ENCODE measurements at regions not wholly inside any gene's neighbourhood (a gene's known extent, or its start where the extent isn't known, plus 50 kb on each side); places are given as distances from the start of the nearest gene placed in this dataset.

GRCh38 chr14:104504172-104504735, 75.3 kb upstream of the C14orf180 start:
- DNase-seq, result no peak

DNA sequence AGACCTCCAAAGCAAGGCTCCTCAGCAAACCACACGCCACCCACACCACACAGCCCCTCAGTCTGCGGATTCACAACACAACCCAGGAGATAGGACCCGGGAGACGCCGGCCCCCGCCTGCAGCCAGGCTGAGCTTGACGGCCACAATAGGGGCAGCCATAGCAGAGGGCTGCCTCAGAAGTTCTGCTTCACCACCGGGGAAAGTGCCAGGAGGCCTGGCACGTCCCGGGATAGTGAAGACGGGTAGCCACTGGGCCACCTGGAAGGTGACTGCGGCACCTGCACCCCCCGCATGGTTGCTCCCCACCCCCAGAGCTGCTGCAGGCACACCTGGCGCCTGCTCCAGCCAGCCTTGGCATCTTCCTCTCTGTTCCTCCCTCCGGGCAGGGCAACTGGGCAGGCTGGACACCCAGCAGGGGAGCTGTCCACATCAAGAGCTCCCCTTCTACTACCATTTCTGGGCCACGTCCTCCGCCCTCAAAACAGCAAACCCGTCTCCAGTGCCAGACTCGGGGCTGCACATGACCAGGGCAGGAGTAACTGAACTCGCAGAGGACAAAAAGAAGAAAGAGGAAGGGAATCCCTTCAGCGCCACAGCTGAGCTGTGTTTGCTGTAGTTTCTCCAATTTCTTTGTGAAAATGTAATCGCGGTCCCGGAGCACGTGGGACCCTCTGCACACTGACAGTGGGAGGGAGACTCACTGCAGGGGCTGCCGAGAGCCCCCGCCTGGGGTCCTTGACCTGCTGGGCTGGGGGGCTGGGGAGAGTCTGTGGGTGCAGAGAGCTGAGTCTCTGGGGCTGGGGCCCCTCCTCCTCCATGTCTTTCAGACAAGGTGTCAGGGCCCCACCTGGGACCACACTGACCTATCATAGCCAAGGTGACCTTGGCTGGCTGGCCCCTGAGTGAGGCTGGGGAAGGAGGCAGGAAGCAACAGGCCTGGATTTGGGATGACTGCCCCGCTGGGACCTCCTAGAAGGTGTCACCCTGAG, 74.2 kb upstream of the C14orf180 start:
- no peak for DNase-seq

DNA sequence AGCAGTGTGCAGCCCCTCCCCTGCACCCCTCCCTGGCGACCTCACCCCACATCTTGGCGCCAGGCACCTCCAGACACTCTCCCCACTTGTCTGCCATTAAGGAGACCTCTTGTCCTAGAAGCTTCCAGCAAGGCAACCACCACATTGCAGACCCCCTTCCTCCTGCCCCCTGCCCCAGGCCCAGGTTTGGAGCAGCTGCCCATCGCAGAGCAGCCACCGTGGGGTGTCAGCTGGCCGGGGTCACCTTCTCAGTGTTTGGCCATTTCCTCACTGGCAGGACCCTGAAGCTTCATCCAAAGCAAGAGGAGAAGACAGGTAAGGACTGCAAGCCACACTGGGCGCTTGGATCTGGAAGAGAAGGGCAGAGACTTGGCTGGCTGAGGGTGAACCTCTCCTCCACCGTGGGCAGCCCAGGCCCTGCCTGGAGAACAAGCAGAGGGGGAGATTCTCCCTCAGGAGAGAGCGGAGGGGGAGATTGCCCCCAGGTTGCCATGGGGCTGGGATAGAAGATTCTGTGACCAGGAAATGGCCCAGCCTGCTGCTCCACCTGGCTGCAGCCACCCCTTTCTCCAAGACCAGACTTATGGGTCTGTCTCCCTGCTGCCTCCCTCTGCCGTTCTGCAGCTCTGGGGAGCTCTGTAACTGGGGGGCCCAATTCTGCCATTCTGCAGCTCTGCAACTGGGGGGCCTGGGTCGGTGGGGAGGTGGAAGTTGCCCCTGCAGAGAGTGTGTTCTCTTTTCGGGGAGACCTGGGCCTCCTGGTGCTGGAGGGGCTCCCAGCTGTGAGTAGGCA, 72.9 kb upstream of the C14orf180 start:
- DNase-seq, result no peak

GRCh38 chr14:104507443-104507842, 72.1 kb upstream of the C14orf180 start:
- no peak for DNase-seq

DNA sequence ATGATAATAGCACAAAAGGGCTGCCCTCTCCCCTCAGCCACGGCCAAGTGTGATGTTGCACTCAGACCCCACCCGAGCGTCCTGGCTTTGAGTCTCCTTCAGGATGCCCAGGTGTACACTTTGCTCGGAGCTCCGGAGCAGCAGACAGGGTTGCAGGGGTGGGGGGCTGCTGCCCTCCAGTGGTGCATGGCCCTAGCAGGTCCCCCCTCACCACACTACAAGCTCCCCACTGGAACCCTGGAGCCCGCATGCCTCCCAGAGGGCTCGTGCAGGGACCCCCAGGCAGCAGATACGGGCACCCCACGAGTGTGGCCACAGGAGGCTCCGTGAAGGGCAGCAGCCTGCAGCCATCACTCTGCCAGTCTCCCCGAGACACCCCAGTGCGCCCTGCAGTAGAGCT, 69.9 kb upstream of the C14orf180 start:
- DNase-seq, result no peak

DNA sequence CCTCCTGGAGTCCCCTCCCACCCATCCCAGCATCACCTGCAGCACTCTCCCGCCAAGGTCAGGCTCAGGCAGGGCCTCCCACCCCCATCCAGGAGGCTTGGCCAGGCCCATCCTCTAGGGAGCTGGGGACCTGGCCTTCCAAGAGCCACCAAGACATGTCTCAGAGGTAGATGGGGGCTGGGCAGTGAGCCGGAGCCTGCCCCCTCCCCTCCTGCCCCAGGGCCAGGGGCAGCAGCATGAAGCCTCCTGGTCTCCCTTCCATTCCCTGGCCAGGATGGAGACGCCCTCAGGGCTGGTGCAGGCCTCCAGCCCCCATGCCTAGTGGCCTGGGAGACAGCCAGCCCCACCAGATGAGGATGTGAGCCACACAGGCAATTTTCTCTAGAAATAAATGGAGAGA, 69.3 kb upstream of the C14orf180 start:
- DNase-seq, result no peak

DNA sequence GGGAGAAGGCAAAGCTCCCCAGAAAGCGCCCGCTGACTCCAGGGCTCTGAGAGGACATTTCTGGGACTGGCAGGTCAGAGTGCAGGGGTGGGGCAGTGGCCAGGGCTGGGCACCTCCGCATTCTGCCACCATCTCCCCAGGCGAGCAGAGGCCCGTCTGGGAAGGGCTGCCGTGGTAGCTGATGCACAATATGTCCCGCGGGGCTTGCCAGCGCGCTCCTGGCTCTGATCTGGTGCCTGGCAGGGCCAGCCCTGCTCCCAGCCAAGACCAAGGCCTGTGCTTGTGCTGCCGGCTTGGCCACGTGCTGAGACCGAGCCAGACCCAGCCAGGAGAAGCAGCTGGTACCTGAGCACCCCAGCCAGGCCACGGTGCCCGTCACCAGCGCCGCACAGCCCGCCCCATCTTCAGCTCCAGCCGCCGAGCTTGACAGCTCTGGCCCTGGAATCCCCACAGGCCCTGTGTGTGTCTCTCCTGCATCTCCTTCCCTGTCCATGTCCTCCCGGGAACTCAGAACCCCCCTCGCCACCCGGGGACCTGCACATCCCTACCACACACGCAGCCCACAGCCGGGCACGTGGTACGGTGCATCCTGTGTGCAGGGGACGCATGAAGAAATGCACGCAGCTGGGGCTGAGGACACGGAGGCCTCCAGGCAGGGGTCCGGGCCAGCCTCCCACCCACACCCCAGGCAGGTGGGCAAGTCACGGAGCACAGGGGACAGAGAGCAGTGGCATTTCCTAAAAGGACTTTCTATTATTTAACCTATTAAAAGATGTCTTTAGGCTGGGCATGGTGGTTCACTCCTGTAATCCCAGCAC, 68.6 kb upstream of the C14orf180 start:
- DNase-seq, result no peak

GRCh38 chr14:104512061-104512460, 67.5 kb upstream of the C14orf180 start:
- DNase-seq, result no peak

DNA sequence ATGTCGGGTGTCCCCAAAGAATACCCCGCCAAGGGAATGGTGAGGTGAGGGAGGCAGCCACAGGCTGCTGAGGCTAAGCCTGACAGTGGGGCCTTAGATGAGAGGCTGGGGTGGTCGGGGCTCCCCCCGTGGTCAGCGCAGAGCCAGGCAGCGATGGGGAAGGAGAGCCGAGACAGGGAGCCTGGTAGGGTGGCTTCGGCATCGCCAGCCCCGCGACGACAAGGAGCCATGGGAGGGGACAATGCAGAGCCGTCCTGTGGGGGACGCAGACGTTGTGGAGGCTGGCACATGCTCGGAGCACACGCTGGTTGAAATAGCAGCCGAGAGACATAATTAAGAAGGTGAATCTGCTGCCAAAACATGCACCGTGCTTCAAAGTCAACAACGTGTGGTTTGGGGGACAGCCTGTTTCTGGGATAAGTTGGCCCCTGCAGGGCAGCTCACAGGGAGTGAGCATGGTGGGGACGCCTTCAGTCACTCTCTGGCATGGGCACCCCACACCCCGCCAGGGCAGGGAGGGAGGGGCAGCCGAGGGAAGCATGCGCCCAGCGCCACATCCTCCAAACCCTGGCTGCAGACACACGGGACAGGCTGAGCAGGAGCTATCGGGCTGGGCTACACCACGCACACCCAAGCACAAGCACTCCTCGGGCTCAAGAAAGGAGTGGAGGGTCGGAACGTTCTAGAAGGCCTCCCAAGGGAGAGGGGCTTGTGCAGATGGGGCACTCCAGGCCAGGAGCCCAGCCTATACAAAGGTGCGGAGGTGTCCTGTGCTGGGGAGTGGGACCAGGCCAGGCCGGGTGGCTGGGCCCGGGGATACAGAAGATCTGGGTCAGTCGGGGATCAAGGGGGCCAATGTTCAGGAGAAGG, 66.6 kb upstream of the C14orf180 start:
- DNase-seq, result no peak

- DNase-seq, result no peak
Observed at GRCh38 chr14:104513641-104514046, 65.9 kb upstream of the C14orf180 start.

GRCh38 chr14:104514156-104514848, 65.3 kb upstream of the C14orf180 start:
- DNase-seq, result no peak

DNA sequence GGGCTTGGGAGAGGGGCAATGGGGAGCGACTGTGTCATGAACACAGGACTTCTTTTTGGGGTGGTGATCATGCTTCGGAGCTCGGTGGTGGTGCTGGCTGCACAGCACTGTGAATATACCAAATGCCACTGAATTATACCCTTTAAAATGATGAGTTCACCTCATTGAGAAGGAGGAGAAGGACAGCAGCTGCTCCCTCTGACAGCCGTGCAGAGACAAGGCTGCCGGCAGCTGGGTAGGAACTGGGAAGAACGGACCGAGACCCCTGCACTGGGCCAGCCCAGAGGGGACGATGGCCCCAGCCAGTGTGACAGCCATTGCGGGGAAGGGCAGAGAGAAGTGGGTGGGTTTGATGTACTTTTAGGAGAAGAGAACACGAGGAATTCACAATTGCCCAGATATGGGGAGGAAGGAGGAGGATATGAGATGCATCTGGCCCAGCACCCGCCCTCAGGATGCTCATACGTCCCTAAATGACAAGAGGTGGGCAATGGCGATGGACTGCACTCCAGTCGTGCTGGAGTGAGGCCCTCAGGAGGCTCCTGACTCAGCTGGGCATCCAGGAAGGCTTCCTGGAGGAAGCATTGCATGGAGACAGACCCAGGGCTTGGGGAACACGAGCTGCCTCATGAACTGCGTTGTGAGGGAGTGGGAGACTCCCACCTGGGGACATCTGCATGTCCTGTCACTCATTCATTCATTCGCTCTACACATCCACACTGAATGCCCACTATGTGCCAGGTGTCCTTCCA, 64.3 kb upstream of the C14orf180 start:
- DNase-seq, result no peak

DNA sequence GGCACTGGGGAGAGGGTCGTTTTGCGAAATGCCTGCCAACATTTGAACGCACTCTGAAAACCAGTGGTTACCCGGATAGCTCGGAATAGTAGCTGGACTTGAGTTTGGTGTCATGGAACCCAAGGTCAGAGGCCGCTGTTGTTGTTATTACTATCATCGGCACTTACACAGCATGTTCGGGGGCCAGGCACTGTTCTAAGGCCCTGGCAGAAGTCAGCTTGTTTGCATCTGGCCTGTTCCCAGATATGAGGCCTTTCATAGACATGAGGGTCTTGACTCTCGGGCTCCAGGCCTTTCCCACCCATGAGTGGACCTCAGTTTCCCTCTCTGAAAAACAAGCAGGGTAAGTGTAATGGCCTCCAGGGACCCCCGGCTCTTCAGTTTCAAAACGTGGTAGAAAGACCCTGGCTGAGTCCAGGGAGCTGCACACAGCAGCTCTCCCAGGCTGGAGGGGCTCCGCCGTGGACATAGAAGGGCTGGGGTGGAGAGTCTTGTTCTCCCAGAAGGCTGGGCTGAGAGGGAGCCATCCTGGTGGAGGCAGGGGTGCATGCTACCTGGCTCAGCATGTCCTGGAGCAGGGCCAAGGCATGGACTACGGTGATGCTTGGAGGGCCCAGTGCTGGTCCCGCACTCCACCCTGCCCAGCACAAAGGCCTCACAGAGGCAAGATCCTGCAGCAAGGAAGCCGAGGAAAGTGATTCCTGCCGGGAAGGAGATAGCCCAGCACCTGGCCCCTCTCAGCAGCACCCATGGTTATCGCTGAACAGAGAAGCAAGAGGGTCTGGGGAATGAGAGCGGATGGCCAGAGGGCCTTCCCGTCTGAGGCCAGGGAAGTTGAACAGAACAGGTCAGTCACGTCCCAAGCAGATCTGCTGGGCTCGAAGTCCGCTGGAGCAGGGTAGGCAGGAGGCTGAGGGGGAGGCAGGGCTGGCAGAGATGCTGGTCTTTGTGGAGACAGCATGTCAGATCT, 63.5 kb upstream of the C14orf180 start:
- no peak for DNase-seq

- no peak for DNase-seq
Observed at GRCh38 chr14:104516906-104517305, 62.7 kb upstream of the C14orf180 start.

DNA sequence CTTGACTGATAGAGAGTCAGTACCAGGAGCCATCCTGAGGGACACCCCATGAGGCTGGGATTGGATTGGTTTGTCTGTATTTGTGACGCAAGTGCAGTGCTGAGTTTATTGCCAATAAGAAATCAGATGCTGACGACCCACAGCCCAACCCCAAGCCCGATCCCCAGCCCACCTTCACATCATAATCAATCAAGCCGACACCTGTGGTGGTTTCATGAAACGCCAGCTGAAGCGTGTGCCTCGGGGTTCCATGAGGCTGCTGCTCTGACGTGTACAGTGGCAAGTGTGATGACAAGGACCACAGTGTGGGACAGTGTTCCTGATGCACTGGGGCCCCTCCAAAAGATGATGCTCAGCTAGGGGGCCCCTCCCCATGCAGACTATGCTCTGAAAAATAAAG, 62.1 kb upstream of the C14orf180 start:
- DNase-seq, result no peak

DNA sequence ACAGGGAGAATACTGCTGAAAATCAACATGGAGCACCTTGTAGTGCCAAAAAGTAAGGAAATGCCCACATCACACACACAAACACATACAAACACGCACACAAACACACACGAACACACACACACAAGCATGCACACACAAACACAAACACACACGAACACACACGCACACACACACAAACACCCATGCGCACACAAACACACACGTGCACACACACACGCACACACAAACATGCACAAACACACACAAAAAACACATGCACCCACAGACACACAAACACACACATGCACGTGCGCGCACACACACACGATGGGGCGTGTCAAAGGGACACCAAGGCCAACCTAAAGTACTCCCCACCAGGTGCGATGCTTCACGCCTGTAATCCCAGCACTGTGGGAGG, 61.7 kb upstream of the C14orf180 start:
- DNase-seq, result no peak

DNA sequence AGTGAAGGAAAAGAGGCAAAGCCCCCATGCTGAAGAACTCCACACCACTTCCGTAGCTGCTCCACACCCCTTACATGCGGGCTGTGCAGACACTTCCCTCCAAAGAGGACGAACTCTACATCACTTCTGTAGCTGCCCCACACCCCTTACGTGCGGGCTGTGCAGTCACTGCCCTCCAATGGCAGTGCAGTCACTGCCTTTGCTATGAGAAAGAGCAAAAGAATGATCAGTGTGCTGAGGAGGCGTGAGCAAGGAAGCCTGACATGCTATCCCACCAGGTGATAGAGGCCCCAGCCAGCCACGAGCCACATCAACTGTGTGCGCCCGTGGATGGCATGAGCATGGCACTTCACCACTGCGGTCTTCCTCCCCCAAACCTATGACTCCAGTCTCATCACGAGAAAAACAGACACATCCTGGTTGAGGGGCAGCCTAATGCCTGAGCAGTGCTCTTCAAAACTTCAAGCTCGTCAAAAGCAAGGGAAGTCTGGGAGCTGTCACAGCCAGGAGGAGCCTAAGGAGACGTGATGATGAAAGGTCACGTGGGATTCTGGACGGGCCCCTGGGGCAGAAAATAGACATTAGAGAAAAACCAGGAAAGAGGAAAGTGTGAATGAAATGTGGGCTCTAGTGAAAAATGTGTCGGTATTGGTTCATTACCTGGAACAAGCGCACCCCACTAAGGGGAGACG, 60.8 kb upstream of the C14orf180 start:
- no peak for DNase-seq

DNA sequence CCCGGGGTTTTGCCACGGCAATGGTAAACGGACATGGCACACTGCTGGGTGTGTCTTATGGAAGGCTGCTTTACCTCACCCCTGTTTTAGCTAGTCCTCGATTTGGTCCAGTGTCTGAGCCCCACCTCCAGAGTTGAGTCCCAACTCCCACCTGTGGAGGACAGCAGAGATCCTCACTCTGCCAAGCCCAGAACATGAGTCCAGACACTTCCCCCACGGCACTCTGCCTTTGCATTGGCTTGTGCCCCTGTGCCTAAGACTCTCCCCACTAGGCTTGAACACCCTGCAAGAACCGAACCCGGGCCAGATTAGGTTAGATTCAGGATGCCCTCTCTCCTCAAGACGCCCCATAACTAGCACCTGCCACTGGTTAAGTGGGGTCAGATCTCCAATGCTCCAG, 59.8 kb upstream of the C14orf180 start:
- no peak for DNase-seq
